ENCODE measurements at regions not wholly inside any gene's neighbourhood (a gene's known extent, or its start where the extent isn't known, plus 50 kb on each side); places are given as distances from the start of the nearest gene placed in this dataset.

DNA sequence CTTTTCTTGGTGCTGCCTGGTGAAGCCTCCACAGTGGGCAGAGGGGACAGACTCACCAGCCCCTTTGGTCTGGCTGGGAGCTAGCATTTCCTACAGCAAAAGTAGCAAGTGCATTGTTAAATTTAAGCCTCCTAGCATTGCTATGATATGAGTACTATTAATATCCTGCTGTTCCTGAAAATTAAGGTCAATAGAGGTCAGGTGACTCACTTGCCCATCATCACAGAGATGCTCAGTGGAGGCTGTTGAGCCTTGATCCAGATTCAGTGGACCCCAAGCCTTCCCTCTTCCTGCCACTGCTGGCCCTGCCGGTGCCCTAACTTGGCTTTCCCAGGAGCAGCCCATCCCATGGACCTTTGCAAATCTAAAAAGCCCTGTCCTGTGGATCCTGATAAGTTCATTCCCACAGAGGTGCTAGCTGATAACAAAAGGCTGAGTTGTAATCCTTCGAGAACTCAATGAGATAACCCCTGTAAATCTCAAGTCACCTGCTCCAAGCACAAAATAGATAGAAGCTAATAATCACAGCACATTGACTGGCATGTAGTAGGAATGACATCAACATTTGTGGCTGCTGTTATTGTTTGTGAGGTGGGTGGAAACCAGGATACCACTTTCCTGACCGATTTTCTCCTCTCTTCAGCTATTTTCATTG is 84.4 kb downstream of the THNSL2 start (continued):
- no peak for TF ChIP-seq GABPA (IDR thresholded peaks at IDR 0.05; ENCODE audit: borderline replicate concordance, insufficient read depth, low read length)
- TF ChIP-seq, protein P1, sequence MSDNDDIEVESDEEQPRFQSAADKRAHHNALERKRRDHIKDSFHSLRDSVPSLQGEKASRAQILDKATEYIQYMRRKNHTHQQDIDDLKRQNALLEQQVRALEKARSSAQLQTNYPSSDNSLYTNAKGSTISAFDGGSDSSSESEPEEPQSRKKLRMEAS (IDR thresholded peaks at IDR 0.05) = no peak
- no peak for TF ChIP-seq HDAC2 (IDR thresholded peaks at IDR 0.05; ENCODE audit: borderline replicate concordance in 1 of 2, low read depth in 2 of 2, low read length in 2 of 2)
- TF ChIP-seq SP1 (IDR thresholded peaks at IDR 0.05; ENCODE audit: low read depth, low read length) = no peak
- TF ChIP-seq SIN3A (conservative IDR thresholded peaks at IDR 0.05 in 1 of 2, IDR thresholded peaks at IDR 0.05 in 1 of 2; ENCODE audit: low read depth in 1 of 2, low read length in 2 of 2) = no peak
- TF ChIP-seq SAP30 (IDR thresholded peaks at IDR 0.05; ENCODE audit: insufficient read depth, insufficient replicate concordance, low read length) = no peak

Data from H1 (cell line).